AG04450 (cell line): ENCODE measurements at regions not wholly inside any gene's neighbourhood (a gene's known extent, or its start where the extent isn't known, plus 50 kb on each side); places are given as distances from the start of the nearest gene placed in this dataset.

Source experiments
- CTCF ChIA-PET: fragments of 300-600, 350-600 bp; formaldehyde crosslinking; extraction: SDS; loops from one replicate; lab custom pipeline; 2022; ENCODE audit warnings: antibody characterized with exemption, inconsistent platforms; lab: Charles Lee
- POLR2A ChIA-PET: fragments of 350-600 bp; formaldehyde crosslinking; extraction: SDS; loops from one replicate; lab custom pipeline; 2021; ENCODE audit warnings: antibody characterized with exemption, inconsistent platforms; lab: Yijun Ruan, JAX
- DNase-seq: peaks from one replicate; pipeline ENCODE4 v3.0.0-alpha.2; 2011; ENCODE audit warnings: low read depth, low spot score
- H3K27ac ChIP-seq: one replicate; pipeline ENCODE4 v1.5.1; 2012; ENCODE audit warnings: low read depth, low read length, control low read depth
- H3K27me3 ChIP-seq: one replicate; pipeline ENCODE4 v1.6.0; 2012; ENCODE audit warnings: low read length; ENCODE audit not compliant: control insufficient read depth, insufficient read depth
- H3K4me3 ChIP-seq: 2 replicates; pipeline ENCODE4 v1.5.1; 2011; ENCODE audit warnings: mild to moderate bottlenecking, low read depth, low read length, control low read depth
- H3K9me3 ChIP-seq: 2 replicates; pipeline ENCODE4 v1.5.1; 2012; ENCODE audit warnings: low read length; ENCODE audit not compliant: control insufficient read depth, insufficient read depth
- TF ChIP-seq, protein P1 (sequence below): IDR thresholded peaks from 2 replicates; pipeline ENCODE4 v1.5.1; 2011; ENCODE audit warnings: low read depth, low read length, control low read depth, inconsistent platforms

DNA sequence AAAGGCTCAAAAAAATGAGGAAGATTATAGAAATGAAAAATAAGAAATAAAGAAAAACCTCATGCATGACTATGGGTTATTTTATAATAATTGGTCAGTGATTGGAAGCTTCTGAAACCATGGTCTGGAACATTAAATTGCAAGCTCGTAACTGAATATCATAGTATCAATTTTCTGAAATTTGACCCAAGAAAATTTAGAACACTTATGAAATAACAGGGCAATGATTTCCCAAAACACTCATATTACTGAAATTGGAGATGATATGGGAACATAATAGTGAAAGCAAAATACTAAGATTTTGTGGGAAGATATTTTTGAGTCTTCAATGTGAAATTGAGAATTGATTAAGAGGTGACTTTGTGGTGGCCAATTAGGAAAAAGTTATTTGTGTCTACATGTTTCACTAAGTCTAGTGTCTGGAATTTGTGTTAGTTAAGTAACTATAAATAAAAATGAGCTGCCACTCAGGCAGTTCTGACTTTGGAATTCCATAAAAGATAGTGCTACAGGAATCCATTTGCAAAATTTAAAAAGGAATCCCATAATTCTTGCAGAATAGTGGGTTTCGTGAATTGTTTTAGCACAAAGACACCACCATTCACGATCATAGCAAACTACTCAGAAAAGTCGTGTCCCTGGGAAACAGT, 603.0 kb downstream of the LMO7 start:
- no peaks in the 10 kb centered on the region for H3K27me3 ChIP-seq
- no peak overlapping the region for H3K27ac ChIP-seq
- H3K9me3 ChIP-seq = no peaks in the 10 kb centered on the region
- ChIA-PET CTCF (interaction anchor here (1.0 kb wide), 1 partner anchor 543 kb away, joined by 3 read pairs; no protein-coding TSS in a partner anchor), POLR2A (no interaction called here)
- TF ChIP-seq, protein P1, sequence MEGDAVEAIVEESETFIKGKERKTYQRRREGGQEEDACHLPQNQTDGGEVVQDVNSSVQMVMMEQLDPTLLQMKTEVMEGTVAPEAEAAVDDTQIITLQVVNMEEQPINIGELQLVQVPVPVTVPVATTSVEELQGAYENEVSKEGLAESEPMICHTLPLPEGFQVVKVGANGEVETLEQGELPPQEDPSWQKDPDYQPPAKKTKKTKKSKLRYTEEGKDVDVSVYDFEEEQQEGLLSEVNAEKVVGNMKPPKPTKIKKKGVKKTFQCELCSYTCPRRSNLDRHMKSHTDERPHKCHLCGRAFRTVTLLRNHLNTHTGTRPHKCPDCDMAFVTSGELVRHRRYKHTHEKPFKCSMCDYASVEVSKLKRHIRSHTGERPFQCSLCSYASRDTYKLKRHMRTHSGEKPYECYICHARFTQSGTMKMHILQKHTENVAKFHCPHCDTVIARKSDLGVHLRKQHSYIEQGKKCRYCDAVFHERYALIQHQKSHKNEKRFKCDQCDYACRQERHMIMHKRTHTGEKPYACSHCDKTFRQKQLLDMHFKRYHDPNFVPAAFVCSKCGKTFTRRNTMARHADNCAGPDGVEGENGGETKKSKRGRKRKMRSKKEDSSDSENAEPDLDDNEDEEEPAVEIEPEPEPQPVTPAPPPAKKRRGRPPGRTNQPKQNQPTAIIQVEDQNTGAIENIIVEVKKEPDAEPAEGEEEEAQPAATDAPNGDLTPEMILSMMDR = no peak
- no peak overlapping the region for H3K4me3 ChIP-seq
- no peak for DNase-seq

DNA sequence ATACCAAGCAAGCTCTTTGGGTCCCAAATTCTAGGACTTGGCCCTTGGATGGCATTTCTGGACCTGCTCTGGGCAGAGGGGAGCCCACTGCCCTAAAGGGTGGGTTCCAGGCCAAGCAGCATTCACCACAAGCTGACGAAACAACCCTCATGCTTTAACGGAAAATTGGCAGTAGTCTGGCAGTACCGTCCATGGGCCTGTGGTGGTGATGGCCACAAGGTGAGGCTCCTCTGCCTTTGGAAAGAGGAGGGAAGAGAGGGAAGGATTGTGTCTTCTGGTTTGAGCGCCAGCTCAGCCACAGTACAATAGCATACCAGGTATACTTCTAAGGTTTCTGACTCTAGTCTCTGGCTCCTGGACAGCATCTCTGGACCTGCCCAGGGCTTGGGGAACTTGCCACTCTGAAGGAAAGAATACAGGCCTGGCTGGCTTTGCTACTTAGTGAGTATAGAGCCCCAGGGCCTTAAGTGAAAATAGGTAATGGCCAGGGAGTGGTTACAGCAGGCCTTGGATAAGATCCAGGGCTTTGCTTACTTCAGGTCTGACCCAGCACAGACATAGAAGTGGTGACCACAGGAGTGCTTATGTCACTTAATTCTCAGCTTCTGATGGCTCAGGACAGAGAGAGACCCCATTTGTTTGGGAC, 595.5 kb downstream of the LMO7 start:
- Histone ChIP-seq H3K9me3 (no peaks in the 10 kb centered on the region), H3K4me3 (no peak overlapping the region), H3K27ac (no peak overlapping the region), H3K27me3 (no peaks in the 10 kb centered on the region)
- DNase-seq = no peak
- TF ChIP-seq, protein P1 = no peak
- ChIA-PET POLR2A (no interaction called here), CTCF (no interaction called here)

DNA sequence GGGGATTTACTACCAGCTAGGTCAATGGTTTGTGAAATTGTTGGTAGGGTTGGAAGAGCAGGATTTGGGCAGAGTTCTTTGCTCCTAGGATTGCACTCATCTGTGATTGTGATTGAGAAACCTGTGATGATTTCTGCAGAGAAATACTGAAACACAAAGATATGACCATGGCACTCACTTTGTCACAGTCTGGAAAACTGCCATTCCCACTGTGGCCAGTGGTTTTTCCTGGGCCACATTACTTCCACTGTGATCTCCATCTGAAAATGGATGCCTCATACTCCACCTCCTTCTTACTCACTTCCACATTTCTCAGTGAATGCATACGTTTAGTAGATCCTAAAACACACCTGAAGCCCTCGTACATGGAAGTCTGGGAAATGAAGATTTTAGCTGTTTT, 593.2 kb downstream of the LMO7 start:
- no peak overlapping the region for H3K4me3 ChIP-seq
- no peaks in the 10 kb centered on the region for H3K9me3 ChIP-seq
- ChIA-PET CTCF (no interaction called here), POLR2A (no interaction called here)
- DNase-seq = no peak
- H3K27ac ChIP-seq = no peak overlapping the region
- no peaks in the 10 kb centered on the region for H3K27me3 ChIP-seq
- TF ChIP-seq, protein P1 = no peak

DNA sequence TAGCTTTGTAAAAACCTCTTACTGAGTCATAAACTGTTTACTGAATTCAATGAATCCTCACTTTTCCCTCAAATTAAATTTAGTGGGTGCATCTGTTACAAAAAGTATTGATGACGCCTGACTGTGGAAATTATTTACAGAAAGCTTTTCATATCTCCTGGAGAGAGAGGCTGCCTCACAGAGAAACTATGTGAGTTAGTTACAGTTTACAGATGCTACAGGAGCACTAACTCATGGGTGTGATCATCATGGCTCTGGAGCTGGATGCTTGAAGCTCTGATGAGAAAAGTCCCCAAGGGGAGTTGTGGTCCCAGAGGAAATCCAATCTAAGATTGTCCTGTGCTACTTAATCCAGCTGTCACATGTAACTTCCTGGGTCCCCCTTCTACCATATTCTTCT, 590.8 kb downstream of the LMO7 start:
- no peak overlapping the region for H3K4me3 ChIP-seq
- no peaks in the 10 kb centered on the region for H3K27me3 ChIP-seq
- H3K9me3 ChIP-seq = no peaks in the 10 kb centered on the region
- TF ChIP-seq, protein P1 = no peak
- ChIA-PET POLR2A (no interaction called here), CTCF (interaction anchor here (1.0 kb wide), 1 partner anchor 351 kb away, joined by 3 read pairs; no protein-coding TSS in a partner anchor)
- peak; percentile 27 for DNase-seq
- no peak overlapping the region for H3K27ac ChIP-seq

DNA sequence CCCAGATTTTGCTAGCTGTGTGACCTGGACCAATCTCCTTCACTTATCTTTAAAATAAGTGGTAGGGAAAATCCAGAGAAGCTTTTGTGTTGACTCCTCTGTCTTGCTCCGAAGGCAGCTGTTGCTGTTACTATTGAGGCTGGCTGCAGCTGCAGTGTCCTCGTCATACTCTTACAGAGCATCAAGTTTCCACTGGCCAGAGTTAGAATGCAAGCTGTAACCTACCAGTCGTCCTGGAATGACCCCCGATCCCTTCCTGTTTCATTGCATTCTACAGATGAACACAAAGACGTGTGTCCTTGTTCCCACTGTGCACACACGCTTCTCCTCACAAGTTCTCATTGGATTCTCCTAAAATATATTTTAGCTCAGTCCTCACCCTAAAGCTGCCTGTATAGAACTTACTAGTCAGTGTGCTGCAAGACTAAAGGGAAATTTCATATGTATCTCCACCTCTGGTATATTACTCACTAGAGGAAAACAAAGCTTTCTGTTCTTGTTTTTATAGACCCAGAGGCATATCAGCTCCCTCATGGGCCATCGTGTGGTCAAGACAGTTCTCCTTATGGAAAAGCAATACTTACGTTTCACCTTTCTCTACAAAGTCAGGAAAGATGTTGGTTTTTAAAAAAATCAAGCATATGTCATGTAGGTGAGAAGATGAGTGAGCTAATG, 589.8 kb downstream of the LMO7 start:
- DNase-seq = peak; percentile 38
- POLR2A ChIA-PET = no interaction called here
- no peak overlapping the region for H3K4me3 ChIP-seq
- TF ChIP-seq, protein P1 = no peak
- CTCF ChIA-PET = no interaction called here
- H3K9me3 ChIP-seq = no peaks in the 10 kb centered on the region
- no peak overlapping the region for H3K27ac ChIP-seq
- H3K27me3 ChIP-seq = no peaks in the 10 kb centered on the region
